GM12874 (cell line): ENCODE measurements at regions not wholly inside any gene's neighbourhood (a gene's known extent, or its start where the extent isn't known, plus 50 kb on each side); places are given as distances from the start of the nearest gene placed in this dataset.

Experiments
- CTCF ChIP-seq: IDR thresholded peaks from 2 replicates; pipeline ENCODE4 v1.5.1; 2011; ENCODE audit warnings: low read depth, mild to moderate bottlenecking, control low read depth, low read length, moderate library complexity; ENCODE audit not compliant: insufficient read depth

DNA sequence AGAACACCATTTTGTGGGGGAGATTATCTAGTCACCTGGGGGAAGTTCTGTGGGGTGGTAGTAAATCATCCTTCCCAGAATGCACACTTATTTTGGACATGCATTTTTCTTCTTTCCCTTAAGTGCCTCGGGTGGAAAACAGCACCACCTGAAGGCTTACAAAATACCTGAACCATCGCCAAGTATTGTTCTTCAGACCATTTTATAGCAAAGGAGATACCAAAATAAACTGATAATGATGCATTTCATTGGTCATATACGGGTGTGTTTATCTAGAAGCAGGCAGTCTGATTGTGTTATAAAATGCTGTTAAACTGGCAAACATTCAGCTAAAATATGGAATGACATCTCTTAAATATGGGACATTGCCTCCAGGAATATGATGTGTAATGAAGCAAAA is 1034.7 kb downstream of the SLITRK1 start:
- TF ChIP-seq CTCF: no peak

DNA sequence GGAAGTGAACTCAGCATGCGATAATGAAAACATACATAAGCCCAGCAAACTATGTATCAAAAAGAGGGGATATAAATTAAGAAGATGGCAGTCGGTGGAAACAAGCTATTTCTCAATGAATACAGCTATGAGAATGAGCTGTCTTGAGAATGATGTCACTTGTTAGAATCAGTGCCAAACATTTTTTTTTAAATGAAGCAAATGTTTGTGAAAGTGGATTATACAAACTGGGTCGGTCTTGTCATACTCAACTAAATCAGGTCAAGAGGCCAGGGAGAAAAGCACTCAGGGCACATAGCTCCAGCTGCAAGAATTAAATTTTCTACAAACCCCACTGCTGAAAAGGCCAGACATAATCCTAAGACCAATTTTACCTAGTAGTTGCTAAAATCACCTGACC is 1048.4 kb downstream of the SLITRK1 start:
- no peak for TF ChIP-seq CTCF

GRCh38 chr13:82829040-82829439 is 1053.2 kb downstream of the SLITRK1 start:
- TF ChIP-seq CTCF: no peak

DNA sequence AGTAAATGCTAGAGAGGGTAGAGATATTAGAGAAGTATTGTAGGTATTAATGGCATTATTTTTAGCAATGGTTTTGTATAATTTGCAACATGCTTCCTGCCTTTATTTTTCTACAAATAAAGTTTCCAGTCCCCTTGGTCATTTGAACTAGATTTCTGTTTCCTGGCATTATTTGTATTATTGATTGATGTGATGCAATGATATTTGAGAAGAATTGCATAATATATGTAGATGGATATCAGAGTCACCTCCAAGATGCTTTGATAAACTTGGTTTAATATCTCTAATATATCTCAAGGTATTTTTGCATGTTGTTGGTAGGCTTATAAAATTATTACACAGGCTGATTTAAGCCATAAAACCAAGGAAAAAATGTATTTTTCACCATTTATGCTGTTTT is 1054.5 kb downstream of the SLITRK1 start:
- TF ChIP-seq CTCF: no peak

DNA sequence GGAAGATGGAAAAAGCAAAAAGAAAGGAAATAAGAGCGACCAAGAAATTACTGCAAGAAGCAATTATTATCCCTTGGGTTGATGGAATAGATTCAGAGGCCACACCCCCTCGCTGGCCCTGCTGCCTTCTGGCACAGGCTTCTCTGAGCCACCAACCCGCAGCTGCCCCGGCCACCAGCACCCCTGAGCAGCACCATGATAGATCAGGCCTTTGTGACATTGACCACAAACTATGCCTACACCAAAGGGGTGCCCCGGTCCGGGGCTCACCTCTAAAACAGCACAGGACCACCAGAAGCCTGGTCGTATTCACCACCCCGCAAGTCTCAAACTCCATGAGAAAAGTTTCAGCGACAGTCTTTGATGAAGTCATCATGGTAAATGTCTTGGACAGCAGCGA is 1059.3 kb downstream of the SLITRK1 start:
- no peak for TF ChIP-seq CTCF

- no peak for TF ChIP-seq CTCF
Measured at GRCh38 chr13:82817133-82817532, 1065.1 kb downstream of the SLITRK1 start.

DNA sequence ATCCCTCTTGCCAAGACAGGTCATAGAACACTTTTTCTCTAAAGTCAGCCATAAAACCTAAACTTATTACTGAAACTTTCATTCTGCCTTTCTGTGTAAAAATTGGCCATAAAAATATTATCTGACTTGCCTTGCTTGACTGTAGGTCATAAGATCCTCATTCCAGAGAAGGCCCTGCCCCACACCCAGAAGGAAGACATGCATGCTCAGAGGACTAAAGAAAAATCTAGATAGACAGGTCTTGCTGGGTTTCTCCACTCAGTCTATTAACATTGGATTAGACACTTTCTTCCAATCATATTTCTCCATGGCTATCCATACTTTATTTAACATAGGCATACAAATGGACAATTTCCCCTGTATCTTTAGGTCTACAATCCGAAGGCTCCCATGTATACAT is 1066.5 kb downstream of the SLITRK1 start:
- no peak for TF ChIP-seq CTCF

DNA sequence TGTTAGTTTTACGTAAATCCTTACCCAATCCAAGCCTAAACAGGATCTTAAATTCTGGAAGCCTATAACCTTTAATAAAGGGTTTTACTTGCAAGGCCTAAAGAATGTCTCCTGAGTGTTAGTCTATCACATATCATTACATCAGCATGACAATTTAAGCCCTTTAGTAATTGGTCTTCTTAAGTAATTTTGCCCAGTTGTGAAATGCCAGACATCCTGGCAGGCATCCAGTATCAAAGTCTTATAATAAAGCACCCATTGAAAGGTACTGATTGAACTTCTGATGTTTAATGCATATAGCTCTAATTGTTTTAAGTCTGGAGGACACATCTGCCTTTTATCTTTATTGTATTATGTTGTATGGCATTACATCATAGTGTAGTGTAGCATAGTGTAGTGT is 1078.9 kb downstream of the SLITRK1 start:
- TF ChIP-seq CTCF: no peak
